ENCODE measurements at regions not wholly inside any gene's neighbourhood (a gene's known extent, or its start where the extent isn't known, plus 50 kb on each side); places are given as distances from the start of the nearest gene placed in this dataset.

- no peak for DNase-seq (ENCODE audit: low read depth in 1 of 2, low spot score in 1 of 2)
- TF ChIP-seq JUND (IDR thresholded peaks at IDR 0.05; ENCODE audit: low read depth), result no peak
- in situ Hi-C loops (cut with HindIII; ENCODE audit: low pct_unique_long_range_greater_than_20kb, low sequenced_read_pairs), result no loop called here
Observed at GRCh38 chr7:67675971-67676370, 679.3 kb downstream of the TYW1 start.

- in situ Hi-C loops (cut with HindIII; ENCODE audit: low pct_unique_long_range_greater_than_20kb, low sequenced_read_pairs), result no loop called here
- peak in 1 of 2 experiments; percentile 48 for DNase-seq (ENCODE audit: low read depth in 1 of 2, low spot score in 1 of 2)
- no peak for TF ChIP-seq JUND (IDR thresholded peaks at IDR 0.05; ENCODE audit: low read depth)
Observed at GRCh38 chr7:67678419-67678818, 681.8 kb downstream of the TYW1 start.

- no peak for TF ChIP-seq JUND (IDR thresholded peaks at IDR 0.05; ENCODE audit: low read depth)
- in situ Hi-C loops (cut with HindIII; ENCODE audit: low pct_unique_long_range_greater_than_20kb, low sequenced_read_pairs), result no loop called here
- DNase-seq (ENCODE audit: low read depth in 1 of 2, low spot score in 1 of 2), result no peak
Observed at GRCh38 chr7:67683628-67684027, 687.0 kb downstream of the TYW1 start.

- TF ChIP-seq JUND (IDR thresholded peaks at IDR 0.05; ENCODE audit: low read depth), result no peak
- no peak for DNase-seq (ENCODE audit: low read depth in 1 of 2, low spot score in 1 of 2)
- in situ Hi-C loops (cut with HindIII; ENCODE audit: low pct_unique_long_range_greater_than_20kb, low sequenced_read_pairs), result no loop called here
Observed at GRCh38 chr7:67690700-67691099, 694.1 kb downstream of the TYW1 start.

- no peak for TF ChIP-seq JUND (IDR thresholded peaks at IDR 0.05; ENCODE audit: low read depth)
- no peak for DNase-seq (ENCODE audit: low read depth in 1 of 2, low spot score in 1 of 2)
- in situ Hi-C loops (cut with HindIII; ENCODE audit: low pct_unique_long_range_greater_than_20kb, low sequenced_read_pairs), result no loop called here
Observed at GRCh38 chr7:67692425-67692824, 695.8 kb downstream of the TYW1 start.

GRCh38 chr7:67696124-67696523, 699.5 kb downstream of the TYW1 start:
- in situ Hi-C loops (cut with HindIII; ENCODE audit: low pct_unique_long_range_greater_than_20kb, low sequenced_read_pairs), result no loop called here
- TF ChIP-seq JUND (IDR thresholded peaks at IDR 0.05; ENCODE audit: low read depth), result no peak
- no peak for DNase-seq (ENCODE audit: low read depth in 1 of 2, low spot score in 1 of 2)

- no peak for DNase-seq (ENCODE audit: low read depth in 1 of 2, low spot score in 1 of 2)
- no peak for TF ChIP-seq JUND (IDR thresholded peaks at IDR 0.05; ENCODE audit: low read depth)
- in situ Hi-C loops (cut with HindIII; ENCODE audit: low pct_unique_long_range_greater_than_20kb, low sequenced_read_pairs), result no loop called here
Observed at GRCh38 chr7:67696878-67697277, 700.2 kb downstream of the TYW1 start.

- no peak for DNase-seq (ENCODE audit: low read depth in 1 of 2, low spot score in 1 of 2)
- in situ Hi-C loops (cut with HindIII; ENCODE audit: low pct_unique_long_range_greater_than_20kb, low sequenced_read_pairs), result no loop called here
- TF ChIP-seq JUND (IDR thresholded peaks at IDR 0.05; ENCODE audit: low read depth), result no peak
Observed at GRCh38 chr7:67698354-67698753, 701.7 kb downstream of the TYW1 start.

GRCh38 chr7:67705850-67706249, 709.2 kb downstream of the TYW1 start:
- no peak for DNase-seq (ENCODE audit: low read depth in 1 of 2, low spot score in 1 of 2)
- in situ Hi-C loops (cut with HindIII; ENCODE audit: low pct_unique_long_range_greater_than_20kb, low sequenced_read_pairs), result no loop called here
- TF ChIP-seq JUND (IDR thresholded peaks at IDR 0.05; ENCODE audit: low read depth), result no peak

- in situ Hi-C loops (cut with HindIII; ENCODE audit: low pct_unique_long_range_greater_than_20kb, low sequenced_read_pairs), result no loop called here
Observed at GRCh38 chr7:67711706-67712105, 715.1 kb downstream of the TYW1 start.

GRCh38 chr7:67713451-67714056, 716.9 kb downstream of the TYW1 start:
- no peak for DNase-seq (ENCODE audit: low read depth in 1 of 2, low spot score in 1 of 2)
- no peak for TF ChIP-seq JUND (IDR thresholded peaks at IDR 0.05; ENCODE audit: low read depth)
- in situ Hi-C loops (cut with HindIII; ENCODE audit: low pct_unique_long_range_greater_than_20kb, low sequenced_read_pairs), result no loop called here

More at GRCh38 chr7:67711706-67712105, 715.1 kb downstream of the TYW1 start:
- no peak for TF ChIP-seq JUND (IDR thresholded peaks at IDR 0.05; ENCODE audit: low read depth)
- DNase-seq (ENCODE audit: low read depth in 1 of 2, low spot score in 1 of 2), result no peak

GRCh38 chr7:67716729-67717128, 720.1 kb downstream of the TYW1 start:
- in situ Hi-C loops (cut with HindIII; ENCODE audit: low pct_unique_long_range_greater_than_20kb, low sequenced_read_pairs), result no loop called here
- no peak for TF ChIP-seq JUND (IDR thresholded peaks at IDR 0.05; ENCODE audit: low read depth)
- DNase-seq (ENCODE audit: low read depth in 1 of 2, low spot score in 1 of 2), result peak in 1 of 2 experiments; percentile 56

- in situ Hi-C loops (cut with HindIII; ENCODE audit: low pct_unique_long_range_greater_than_20kb, low sequenced_read_pairs), result no loop called here
- no peak for TF ChIP-seq JUND (IDR thresholded peaks at IDR 0.05; ENCODE audit: low read depth)
- no peak for DNase-seq (ENCODE audit: low read depth in 1 of 2, low spot score in 1 of 2)
Observed at GRCh38 chr7:67723591-67723990, 727.0 kb downstream of the TYW1 start.

GRCh38 chr7:67724435-67724834, 727.8 kb downstream of the TYW1 start:
- no peak for DNase-seq (ENCODE audit: low read depth in 1 of 2, low spot score in 1 of 2)
- in situ Hi-C loops (cut with HindIII; ENCODE audit: low pct_unique_long_range_greater_than_20kb, low sequenced_read_pairs), result no loop called here
- no peak for TF ChIP-seq JUND (IDR thresholded peaks at IDR 0.05; ENCODE audit: low read depth)
